GM03348 (cell line): ENCODE measurements at regions not wholly inside any gene's neighbourhood (a gene's known extent, or its start where the extent isn't known, plus 50 kb on each side); places are given as distances from the start of the nearest gene placed in this dataset.

ENCODE experiments used
- DNase-seq: peaks from one replicate; pipeline ENCODE4 v3.0.0; 2012; ENCODE audit warnings: low spot score

- no peak for DNase-seq
Measured at GRCh38 chr6:139676718-139677117, 302.3 kb upstream of the CITED2 start.

GRCh38 chr6:139666284-139666683 lies 291.8 kb upstream of the CITED2 start:
- no peak for DNase-seq

- no peak for DNase-seq
Measured at GRCh38 chr6:139663996-139664395, 289.5 kb upstream of the CITED2 start.

- no peak for DNase-seq
Measured at GRCh38 chr6:139659711-139660110, 285.3 kb upstream of the CITED2 start.

GRCh38 chr6:139659196-139659595 lies 284.7 kb upstream of the CITED2 start:
- no peak for DNase-seq

GRCh38 chr6:139657119-139657518 lies 282.7 kb upstream of the CITED2 start:
- DNase-seq: no peak

- no peak for DNase-seq
Measured at GRCh38 chr6:139655783-139656705, 281.6 kb upstream of the CITED2 start.

- DNase-seq: no peak
Measured at GRCh38 chr6:139654888-139655782, 280.7 kb upstream of the CITED2 start.

- no peak for DNase-seq
Measured at GRCh38 chr6:139654309-139654708, 279.9 kb upstream of the CITED2 start.

- DNase-seq: no peak
Measured at GRCh38 chr6:139653111-139653510, 278.7 kb upstream of the CITED2 start.

GRCh38 chr6:139650941-139651340 lies 276.5 kb upstream of the CITED2 start:
- DNase-seq: no peak

GRCh38 chr6:139649732-139650131 lies 275.3 kb upstream of the CITED2 start:
- no peak for DNase-seq

GRCh38 chr6:139649128-139649527 lies 274.7 kb upstream of the CITED2 start:
- DNase-seq: no peak

GRCh38 chr6:139648430-139649000 lies 274.1 kb upstream of the CITED2 start:
- no peak for DNase-seq

GRCh38 chr6:139647841-139648240 lies 273.4 kb upstream of the CITED2 start:
- DNase-seq: no peak

- DNase-seq: peak; percentile 28
Measured at GRCh38 chr6:139647016-139647415, 272.6 kb upstream of the CITED2 start.

GRCh38 chr6:139644821-139645220 lies 270.4 kb upstream of the CITED2 start:
- peak; percentile 57 for DNase-seq

- no peak for DNase-seq
Measured at GRCh38 chr6:139643986-139644385, 269.5 kb upstream of the CITED2 start.

- DNase-seq: no peak
Measured at GRCh38 chr6:139642346-139642745, 267.9 kb upstream of the CITED2 start.

- no peak for DNase-seq
Measured at GRCh38 chr6:139641376-139641775, 266.9 kb upstream of the CITED2 start.

GRCh38 chr6:139640921-139641320 lies 266.5 kb upstream of the CITED2 start:
- no peak for DNase-seq

GRCh38 chr6:139640448-139640847 lies 266.0 kb upstream of the CITED2 start:
- DNase-seq: no peak

GRCh38 chr6:139639507-139639906 lies 265.1 kb upstream of the CITED2 start:
- DNase-seq: no peak
